ENCODE measurements at regions not wholly inside any gene's neighbourhood (a gene's known extent, or its start where the extent isn't known, plus 50 kb on each side); places are given as distances from the start of the nearest gene placed in this dataset.

DNA sequence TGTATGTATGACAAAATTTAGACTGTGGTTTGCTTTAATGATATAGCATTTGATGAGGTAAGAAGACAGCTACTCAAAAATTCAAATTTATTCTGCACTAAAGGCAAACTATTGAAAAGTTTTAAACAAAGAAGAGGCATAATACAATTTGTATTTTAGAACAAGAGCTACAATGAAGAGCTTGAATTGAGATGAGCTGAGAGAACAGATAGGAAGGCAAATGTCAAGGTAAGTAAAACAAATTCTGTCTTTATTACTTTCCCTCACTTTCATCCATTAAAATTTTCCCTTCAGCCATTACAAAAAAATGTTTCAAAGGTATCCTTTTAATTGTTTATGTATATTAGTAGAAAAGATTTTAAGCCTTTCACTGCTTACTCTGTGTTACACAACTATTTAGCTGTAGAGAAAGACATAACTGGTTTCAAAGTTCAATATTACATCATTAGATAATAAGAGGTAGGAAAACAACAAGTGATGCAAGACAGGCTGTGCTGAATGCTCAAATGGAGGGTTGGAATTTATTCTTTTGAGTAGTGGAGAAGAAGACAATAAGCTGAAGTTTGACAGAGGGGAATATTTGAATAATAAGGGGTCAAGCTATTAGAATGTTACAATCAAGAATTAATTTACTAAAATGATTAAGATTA is 1334.1 kb downstream of the FSCB start:
- Histone ChIP-seq H2BK120ac (ENCODE audit: low read depth, low read length) (no peak overlapping the region), H2AK5ac (ENCODE audit: low read length, severe bottlenecking) (no peak overlapping the region), H2BK15ac (ENCODE audit: low read depth, poor library complexity, severe bottlenecking) (no peak overlapping the region), H4K91ac (ENCODE audit: low read length) (no peak overlapping the region), H3K79me1 (replicated peaks; ENCODE audit: low read length, poor library complexity, severe bottlenecking) (no peaks in the 10 kb centered on the region), H3K18ac (ENCODE audit: low read depth in 1 of 2, low read length in 2 of 2) (no peak overlapping the region), H3K27ac (ENCODE audit: low read length, poor library complexity, severe bottlenecking) (no peak overlapping the region), H2BK5ac (ENCODE audit: low read depth, low read length, poor library complexity, severe bottlenecking) (no peak overlapping the region), H4K8ac (ENCODE audit: low read length) (no peak overlapping the region), H2AFZ (ENCODE audit: low read depth, low read length) (no peak overlapping the region), H3K4ac (ENCODE audit: low read depth in 1 of 2, low read length in 2 of 2) (no peak overlapping the region), H3K4me3 (ENCODE audit: insufficient read depth in 1 of 2, low read depth in 1 of 2, low read length in 2 of 2) (no peak overlapping the region), H3K36me3 (ENCODE audit: control insufficient read depth in 1 of 2, insufficient read depth in 2 of 2, low read depth in 1 of 2, low read length in 2 of 2) (no peaks in the 10 kb centered on the region), H2BK12ac (ENCODE audit: low read length in 2 of 2) (no peak overlapping the region), H3K9me3 (ENCODE audit: control insufficient read depth, low read length) (peaks cover 7% of the 10 kb centered on the region), H3K23ac (ENCODE audit: low read length in 2 of 2) (no peak overlapping the region), H3K9ac (ENCODE audit: low read length) (no peak overlapping the region), H3K4me1 (ENCODE audit: control insufficient read depth, insufficient read depth, low read depth, low read length) (no peaks in the 10 kb centered on the region), H3K4me2 (ENCODE audit: low read length, poor library complexity, severe bottlenecking) (no peak overlapping the region), H3K27me3 (ENCODE audit: control insufficient read depth in 1 of 2, insufficient read depth in 1 of 2, low read length in 2 of 2) (no peaks in the 10 kb centered on the region), H3K14ac (ENCODE audit: low read length in 2 of 2) (no peak overlapping the region)
- no peak for DNase-seq

DNA sequence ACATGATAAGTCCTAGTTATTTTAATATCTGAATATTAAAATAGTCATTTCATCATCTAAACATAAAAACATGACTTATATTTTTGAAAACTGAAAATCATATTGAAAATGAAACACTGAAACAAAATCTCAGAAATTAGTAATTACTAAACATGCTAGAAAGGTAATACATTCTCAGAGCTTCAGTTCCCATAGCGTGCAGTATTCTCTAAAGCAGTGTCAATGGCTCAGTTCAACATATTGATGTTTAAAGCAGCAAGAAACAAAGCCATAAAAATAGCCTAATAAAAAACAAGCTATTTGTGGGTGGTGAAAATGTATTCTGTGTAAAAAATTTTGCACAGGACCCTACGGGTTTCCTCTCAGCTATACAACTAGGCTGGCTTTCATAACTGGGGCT is 1337.4 kb downstream of the FSCB start:
- H3K9ac ChIP-seq (ENCODE audit: low read length) = no peak overlapping the region
- H3K27me3 ChIP-seq (ENCODE audit: control insufficient read depth in 1 of 2, insufficient read depth in 1 of 2, low read length in 2 of 2) = no peaks in the 10 kb centered on the region
- no peak overlapping the region for H3K23ac ChIP-seq (ENCODE audit: low read length in 2 of 2)
- H3K4ac ChIP-seq (ENCODE audit: low read depth in 1 of 2, low read length in 2 of 2) = no peak overlapping the region
- H2AFZ ChIP-seq (ENCODE audit: low read depth, low read length) = no peak overlapping the region
- no peak overlapping the region for H3K27ac ChIP-seq (ENCODE audit: low read length, poor library complexity, severe bottlenecking)
- H3K36me3 ChIP-seq (ENCODE audit: control insufficient read depth in 1 of 2, insufficient read depth in 2 of 2, low read depth in 1 of 2, low read length in 2 of 2) = no peaks in the 10 kb centered on the region
- H3K4me3 ChIP-seq (ENCODE audit: insufficient read depth in 1 of 2, low read depth in 1 of 2, low read length in 2 of 2) = no peak overlapping the region
- no peak overlapping the region for H4K8ac ChIP-seq (ENCODE audit: low read length)
- no peak overlapping the region for H3K14ac ChIP-seq (ENCODE audit: low read length in 2 of 2)
- no peak for DNase-seq
- no peaks in the 10 kb centered on the region for H3K9me3 ChIP-seq (ENCODE audit: control insufficient read depth, low read length)
- no peak overlapping the region for H2BK120ac ChIP-seq (ENCODE audit: low read depth, low read length)
- no peaks in the 10 kb centered on the region for H3K4me1 ChIP-seq (ENCODE audit: control insufficient read depth, insufficient read depth, low read depth, low read length)
- H2BK12ac ChIP-seq (ENCODE audit: low read length in 2 of 2) = no peak overlapping the region
- WGBS = 75% methylated on average over 1 of the region's 2 CpGs
- no peak overlapping the region for H3K4me2 ChIP-seq (ENCODE audit: low read length, poor library complexity, severe bottlenecking)
- no peaks in the 10 kb centered on the region for H3K79me1 ChIP-seq (replicated peaks; ENCODE audit: low read length, poor library complexity, severe bottlenecking)
- H3K18ac ChIP-seq (ENCODE audit: low read depth in 1 of 2, low read length in 2 of 2) = no peak overlapping the region
- no peak overlapping the region for H2AK5ac ChIP-seq (ENCODE audit: low read length, severe bottlenecking)
- H2BK5ac ChIP-seq (ENCODE audit: low read depth, low read length, poor library complexity, severe bottlenecking) = no peak overlapping the region
- H4K91ac ChIP-seq (ENCODE audit: low read length) = no peak overlapping the region
- H2BK15ac ChIP-seq (ENCODE audit: low read depth, poor library complexity, severe bottlenecking) = no peak overlapping the region

DNA sequence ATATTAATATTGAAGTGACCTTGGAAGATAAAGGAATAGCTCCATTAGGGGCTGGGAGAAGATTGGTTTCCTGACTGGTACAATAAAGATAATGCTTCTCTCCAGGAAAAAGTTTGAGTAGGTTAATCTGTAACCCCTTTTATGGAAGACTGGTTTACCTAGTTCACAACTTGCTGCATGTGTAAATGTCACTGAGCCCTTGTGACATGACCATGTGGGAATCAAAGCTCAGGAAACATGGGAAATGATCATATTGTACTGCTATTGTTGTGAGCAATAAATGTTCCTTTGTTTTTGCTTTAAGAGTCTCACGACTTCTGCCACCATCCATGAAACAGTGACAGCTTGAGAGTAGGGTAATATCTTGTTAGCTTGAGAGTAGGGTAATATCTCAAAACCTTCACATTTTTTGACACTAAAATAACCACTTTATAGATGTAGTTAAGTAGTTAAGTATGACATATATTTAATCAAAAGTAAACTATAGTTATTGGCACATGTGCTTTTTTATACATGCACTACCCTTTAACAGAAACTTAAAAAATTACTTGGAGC is 1338.6 kb downstream of the FSCB start:
- no peak overlapping the region for H3K23ac ChIP-seq (ENCODE audit: low read length in 2 of 2)
- no peaks in the 10 kb centered on the region for H3K9me3 ChIP-seq (ENCODE audit: control insufficient read depth, low read length)
- no peak overlapping the region for H2AK5ac ChIP-seq (ENCODE audit: low read length, severe bottlenecking)
- H2BK12ac ChIP-seq (ENCODE audit: low read length in 2 of 2) = no peak overlapping the region
- no peak overlapping the region for H2BK5ac ChIP-seq (ENCODE audit: low read depth, low read length, poor library complexity, severe bottlenecking)
- no peak overlapping the region for H3K27ac ChIP-seq (ENCODE audit: low read length, poor library complexity, severe bottlenecking)
- no CpG with 5 or more reads among the region's 1 CpG for WGBS
- no peak for DNase-seq
- no peak overlapping the region for H3K9ac ChIP-seq (ENCODE audit: low read length)
- H3K4ac ChIP-seq (ENCODE audit: low read depth in 1 of 2, low read length in 2 of 2) = no peak overlapping the region
- no peak overlapping the region for H4K8ac ChIP-seq (ENCODE audit: low read length)
- H3K36me3 ChIP-seq (ENCODE audit: control insufficient read depth in 1 of 2, insufficient read depth in 2 of 2, low read depth in 1 of 2, low read length in 2 of 2) = no peaks in the 10 kb centered on the region
- H3K4me1 ChIP-seq (ENCODE audit: control insufficient read depth, insufficient read depth, low read depth, low read length) = no peaks in the 10 kb centered on the region
- H2BK15ac ChIP-seq (ENCODE audit: low read depth, poor library complexity, severe bottlenecking) = no peak overlapping the region
- H3K18ac ChIP-seq (ENCODE audit: low read depth in 1 of 2, low read length in 2 of 2) = no peak overlapping the region
- H3K79me1 ChIP-seq (replicated peaks; ENCODE audit: low read length, poor library complexity, severe bottlenecking) = no peaks in the 10 kb centered on the region
- no peak overlapping the region for H3K14ac ChIP-seq (ENCODE audit: low read length in 2 of 2)
- H3K4me3 ChIP-seq (ENCODE audit: insufficient read depth in 1 of 2, low read depth in 1 of 2, low read length in 2 of 2) = no peak overlapping the region
- H2AFZ ChIP-seq (ENCODE audit: low read depth, low read length) = no peak overlapping the region
- H3K27me3 ChIP-seq (ENCODE audit: control insufficient read depth in 1 of 2, insufficient read depth in 1 of 2, low read length in 2 of 2) = no peaks in the 10 kb centered on the region
- no peak overlapping the region for H3K4me2 ChIP-seq (ENCODE audit: low read length, poor library complexity, severe bottlenecking)
- H4K91ac ChIP-seq (ENCODE audit: low read length) = no peak overlapping the region
- H2BK120ac ChIP-seq (ENCODE audit: low read depth, low read length) = no peak overlapping the region

DNA sequence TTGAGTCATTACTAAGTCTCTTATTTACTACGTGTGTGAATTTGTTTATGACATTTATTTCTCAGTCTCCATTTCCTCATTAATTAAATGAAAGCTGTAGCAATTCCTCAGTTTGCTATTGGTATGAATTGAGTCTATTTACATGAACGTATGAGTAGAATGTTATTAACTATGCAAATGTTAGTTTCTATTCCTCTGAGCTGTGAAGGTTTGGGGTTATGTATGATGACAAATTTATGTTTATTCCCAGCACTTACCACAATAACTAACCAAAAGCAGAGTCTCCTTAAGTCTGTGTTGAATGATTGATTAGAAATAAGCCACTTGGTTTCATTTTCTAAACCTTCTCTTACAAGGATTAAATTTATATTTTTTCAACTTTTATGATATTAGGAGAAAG is 1340.9 kb downstream of the FSCB start:
- Histone ChIP-seq H2BK12ac (ENCODE audit: low read length in 2 of 2) (no peak overlapping the region), H3K36me3 (ENCODE audit: control insufficient read depth in 1 of 2, insufficient read depth in 2 of 2, low read depth in 1 of 2, low read length in 2 of 2) (no peaks in the 10 kb centered on the region), H3K4me1 (ENCODE audit: control insufficient read depth, insufficient read depth, low read depth, low read length) (no peaks in the 10 kb centered on the region), H3K23ac (ENCODE audit: low read length in 2 of 2) (no peak overlapping the region), H3K14ac (ENCODE audit: low read length in 2 of 2) (no peak overlapping the region), H3K79me1 (replicated peaks; ENCODE audit: low read length, poor library complexity, severe bottlenecking) (no peaks in the 10 kb centered on the region), H2BK120ac (ENCODE audit: low read depth, low read length) (no peak overlapping the region), H4K91ac (ENCODE audit: low read length) (no peak overlapping the region), H3K27me3 (ENCODE audit: control insufficient read depth in 1 of 2, insufficient read depth in 1 of 2, low read length in 2 of 2) (no peaks in the 10 kb centered on the region), H2BK5ac (ENCODE audit: low read depth, low read length, poor library complexity, severe bottlenecking) (no peak overlapping the region), H3K4me3 (ENCODE audit: insufficient read depth in 1 of 2, low read depth in 1 of 2, low read length in 2 of 2) (no peak overlapping the region), H3K27ac (ENCODE audit: low read length, poor library complexity, severe bottlenecking) (no peak overlapping the region), H3K9ac (ENCODE audit: low read length) (no peak overlapping the region), H3K4ac (ENCODE audit: low read depth in 1 of 2, low read length in 2 of 2) (no peak overlapping the region), H2BK15ac (ENCODE audit: low read depth, poor library complexity, severe bottlenecking) (no peak overlapping the region), H4K8ac (ENCODE audit: low read length) (no peak overlapping the region), H2AK5ac (ENCODE audit: low read length, severe bottlenecking) (no peak overlapping the region), H3K4me2 (ENCODE audit: low read length, poor library complexity, severe bottlenecking) (no peak overlapping the region), H2AFZ (ENCODE audit: low read depth, low read length) (no peak overlapping the region), H3K9me3 (ENCODE audit: control insufficient read depth, low read length) (no peaks in the 10 kb centered on the region), H3K18ac (ENCODE audit: low read depth in 1 of 2, low read length in 2 of 2) (no peak overlapping the region)
- DNase-seq = no peak
- no CpG with 5 or more reads among the region's 2 CpGs for WGBS

Data from mesenchymal stem cell (in vitro differentiated cells and primary cell).